ENCODE measurements at regions not wholly inside any gene's neighbourhood (a gene's known extent, or its start where the extent isn't known, plus 50 kb on each side); places are given as distances from the start of the nearest gene placed in this dataset.

DNA sequence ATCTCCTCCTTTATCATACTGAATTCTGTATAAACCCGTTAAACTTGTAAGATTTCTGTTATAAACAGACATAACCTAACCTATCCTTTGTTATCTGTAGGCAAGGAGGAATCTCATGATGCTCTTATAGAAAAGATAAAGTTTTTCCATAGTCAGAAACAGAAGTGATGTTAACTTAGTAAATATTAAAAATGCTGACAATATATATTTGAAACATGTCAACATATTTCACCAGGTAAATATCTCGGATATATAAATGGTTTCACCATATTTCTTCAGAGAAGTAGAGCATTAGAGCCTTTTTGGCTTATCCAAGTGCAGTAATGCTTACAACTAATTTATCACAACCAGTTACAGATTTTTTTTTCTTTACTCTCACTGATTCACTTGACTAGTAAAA lies 625.9 kb downstream of the PDHA2 start:
- TF ChIP-seq, protein P1, sequence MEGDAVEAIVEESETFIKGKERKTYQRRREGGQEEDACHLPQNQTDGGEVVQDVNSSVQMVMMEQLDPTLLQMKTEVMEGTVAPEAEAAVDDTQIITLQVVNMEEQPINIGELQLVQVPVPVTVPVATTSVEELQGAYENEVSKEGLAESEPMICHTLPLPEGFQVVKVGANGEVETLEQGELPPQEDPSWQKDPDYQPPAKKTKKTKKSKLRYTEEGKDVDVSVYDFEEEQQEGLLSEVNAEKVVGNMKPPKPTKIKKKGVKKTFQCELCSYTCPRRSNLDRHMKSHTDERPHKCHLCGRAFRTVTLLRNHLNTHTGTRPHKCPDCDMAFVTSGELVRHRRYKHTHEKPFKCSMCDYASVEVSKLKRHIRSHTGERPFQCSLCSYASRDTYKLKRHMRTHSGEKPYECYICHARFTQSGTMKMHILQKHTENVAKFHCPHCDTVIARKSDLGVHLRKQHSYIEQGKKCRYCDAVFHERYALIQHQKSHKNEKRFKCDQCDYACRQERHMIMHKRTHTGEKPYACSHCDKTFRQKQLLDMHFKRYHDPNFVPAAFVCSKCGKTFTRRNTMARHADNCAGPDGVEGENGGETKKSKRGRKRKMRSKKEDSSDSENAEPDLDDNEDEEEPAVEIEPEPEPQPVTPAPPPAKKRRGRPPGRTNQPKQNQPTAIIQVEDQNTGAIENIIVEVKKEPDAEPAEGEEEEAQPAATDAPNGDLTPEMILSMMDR (IDR thresholded peaks at IDR 0.05): no peak
- no peak for TF ChIP-seq POLR2A (IDR thresholded peaks at IDR 0.05)
